Thyroid gland (tissue), 4 donors: ENCODE measurements at regions not wholly inside any gene's neighbourhood (a gene's known extent, or its start where the extent isn't known, plus 50 kb on each side); places are given as distances from the start of the nearest gene placed in this dataset.

ENCODE experiments used
- DNase-seq, 2 donors: peaks; one replicate each; pipeline ENCODE4 v3.0.0-alpha.2; 2019
- H3K27ac ChIP-seq, 3 donors: fragments of 200-600 bp; sonication (generic); 1 replicate in 2 of 3; 2 replicates in 1 of 3; pipeline ENCODE4 v1.5.1; 2016 to 2019; ENCODE audit warnings: mild to moderate bottlenecking in 1 of 3, moderate library complexity in 1 of 3
- H3K27me3 ChIP-seq: fragments of 200-600 bp; sonication (generic); one replicate; pipeline ENCODE4 v1.5.1; 2019
- H3K36me3 ChIP-seq, 2 donors: fragments of 200-600 bp; sonication (generic); one replicate each; pipeline ENCODE4 v1.5.1; 2016 to 2019
- H3K4me1 ChIP-seq, 2 donors: fragments of 200-600 bp; sonication (generic); one replicate each; pipeline ENCODE4 v1.5.1; 2017 to 2019
- H3K4me3 ChIP-seq, 3 donors: fragments of 200-600 bp; sonication (generic); replicated peaks in 1 of 3; 1 replicate in 2 of 3; 2 replicates in 1 of 3; pipeline ENCODE4 v1.5.1; 2016; ENCODE audit warnings: mild to moderate bottlenecking in 1 of 3
- H3K9me3 ChIP-seq: fragments of 200-600 bp; sonication (generic); one replicate; pipeline ENCODE4 v1.5.1; 2017
- POLR2A ChIP-seq, 2 donors: fragments of 450-650 bp; IDR thresholded peaks; one replicate each; pipeline ENCODE4 v1.6.1; 2017; ENCODE audit warnings: antibody characterized with exemption in 2 of 2, mild to moderate bottlenecking in 2 of 2, moderate library complexity in 1 of 2
- WGBS, 2 donors: methylation state at CpG; one replicate each; pipeline ENCODE4 v1.1.5; 2017; 5-methylcytosine and 5-hydroxymethylcytosine counted together
- intact Hi-C: fragments of 100-400 bp; cut with DNase I; formaldehyde crosslinking; loops from one replicate; pipeline ENCODE4 v1.15.1; 2023
- TF ChIP-seq, protein P1 (sequence below), 6 experiments: fragments of 200-600 bp in 3 of 6; fragments of 450-650 bp in 3 of 6; sonication (generic) in 3 of 6; IDR thresholded peaks; one replicate each; pipeline ENCODE4 v1.5.1; 2016 to 2019; ENCODE audit warnings: antibody characterized with exemption in 6 of 6, mild to moderate bottlenecking in 2 of 6, inconsistent platforms in 1 of 6, moderate library complexity in 1 of 6

- H3K9me3 ChIP-seq, result no peaks in the 10 kb centered on the region
- 53 to 63% methylated on average over 2 of the region's 2 CpGs for WGBS, 2 donors
- no peak for TF ChIP-seq POLR2A (IDR thresholded peaks at IDR 0.05)
- TF ChIP-seq, protein P1, sequence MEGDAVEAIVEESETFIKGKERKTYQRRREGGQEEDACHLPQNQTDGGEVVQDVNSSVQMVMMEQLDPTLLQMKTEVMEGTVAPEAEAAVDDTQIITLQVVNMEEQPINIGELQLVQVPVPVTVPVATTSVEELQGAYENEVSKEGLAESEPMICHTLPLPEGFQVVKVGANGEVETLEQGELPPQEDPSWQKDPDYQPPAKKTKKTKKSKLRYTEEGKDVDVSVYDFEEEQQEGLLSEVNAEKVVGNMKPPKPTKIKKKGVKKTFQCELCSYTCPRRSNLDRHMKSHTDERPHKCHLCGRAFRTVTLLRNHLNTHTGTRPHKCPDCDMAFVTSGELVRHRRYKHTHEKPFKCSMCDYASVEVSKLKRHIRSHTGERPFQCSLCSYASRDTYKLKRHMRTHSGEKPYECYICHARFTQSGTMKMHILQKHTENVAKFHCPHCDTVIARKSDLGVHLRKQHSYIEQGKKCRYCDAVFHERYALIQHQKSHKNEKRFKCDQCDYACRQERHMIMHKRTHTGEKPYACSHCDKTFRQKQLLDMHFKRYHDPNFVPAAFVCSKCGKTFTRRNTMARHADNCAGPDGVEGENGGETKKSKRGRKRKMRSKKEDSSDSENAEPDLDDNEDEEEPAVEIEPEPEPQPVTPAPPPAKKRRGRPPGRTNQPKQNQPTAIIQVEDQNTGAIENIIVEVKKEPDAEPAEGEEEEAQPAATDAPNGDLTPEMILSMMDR (IDR thresholded peaks at IDR 0.05), result no peak
- H3K36me3 ChIP-seq, result no peaks in the 10 kb centered on the region
- H3K4me1 ChIP-seq, result no peaks in the 10 kb centered on the region
- no peak overlapping the region for H3K27ac ChIP-seq
- intact Hi-C loops, result no loop called here
- no peaks in the 10 kb centered on the region for H3K27me3 ChIP-seq
- DNase-seq, result no peak
- H3K4me3 ChIP-seq, result no peak overlapping the region
These were observed 810.2 kb upstream of the NUDT12 start for GRCh38 chr5:104372796-104373195.

- no peak overlapping the region for H3K27ac ChIP-seq
- no peak for DNase-seq
- intact Hi-C loops, result no loop called here
- H3K9me3 ChIP-seq, result no peaks in the 10 kb centered on the region
- no peaks in the 10 kb centered on the region for H3K36me3 ChIP-seq
- H3K27me3 ChIP-seq, result no peaks in the 10 kb centered on the region
- WGBS, 2 donors, result 82 to 85% methylated on average over 10 of the region's 10 CpGs
- TF ChIP-seq, protein P1 (IDR thresholded peaks at IDR 0.05), result no peak
- no peak for TF ChIP-seq POLR2A (IDR thresholded peaks at IDR 0.05)
- H3K4me3 ChIP-seq, result no peak overlapping the region
- H3K4me1 ChIP-seq, result no peaks in the 10 kb centered on the region
These were observed 809.8 kb upstream of the NUDT12 start for GRCh38 chr5:104372376-104372775.

- WGBS, 2 donors, result 67 to 71% methylated on average over 1 of the region's 1 CpG
These were observed 807.9 kb upstream of the NUDT12 start for GRCh38 chr5:104370523-104370922.

DNA sequence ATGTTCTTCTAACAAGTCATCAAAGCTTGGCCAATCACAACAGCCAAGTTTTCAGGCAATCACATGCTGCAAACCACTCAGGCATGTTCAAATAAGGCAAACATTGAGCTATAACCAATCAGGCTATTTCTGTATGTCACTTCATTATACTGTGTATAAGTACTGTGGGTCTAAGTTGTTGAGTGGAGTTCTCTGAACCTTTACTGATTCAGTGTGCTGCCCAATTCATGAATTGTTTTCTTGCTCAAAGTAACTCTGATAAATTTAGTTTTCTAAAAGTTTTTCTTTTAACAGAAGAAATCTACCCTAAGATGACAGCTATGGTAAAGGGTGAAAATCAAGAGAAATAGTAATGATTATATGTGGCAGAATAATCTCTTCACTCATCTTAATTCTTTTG, 805.4 kb upstream of the NUDT12 start:
- Histone ChIP-seq H3K4me1 (no peaks in the 10 kb centered on the region), H3K9me3 (no peaks in the 10 kb centered on the region), H3K27me3 (no peaks in the 10 kb centered on the region), H3K36me3 (no peaks in the 10 kb centered on the region), H3K27ac (no peak overlapping the region), H3K4me3 (no peak overlapping the region)
- TF ChIP-seq, protein P1 (IDR thresholded peaks at IDR 0.05), result no peak
- TF ChIP-seq POLR2A (IDR thresholded peaks at IDR 0.05), result no peak
- no peak for DNase-seq
- intact Hi-C loops, result no loop called here

More at GRCh38 chr5:104370523-104370922, 807.9 kb upstream of the NUDT12 start:
- intact Hi-C loops, result no loop called here
- Histone ChIP-seq H3K4me3 (no peak overlapping the region), H3K36me3 (no peaks in the 10 kb centered on the region), H3K27ac (no peak overlapping the region), H3K4me1 (no peaks in the 10 kb centered on the region), H3K9me3 (no peaks in the 10 kb centered on the region), H3K27me3 (no peaks in the 10 kb centered on the region)
- TF ChIP-seq POLR2A (IDR thresholded peaks at IDR 0.05), result no peak
- TF ChIP-seq, protein P1 (IDR thresholded peaks at IDR 0.05), result no peak
- DNase-seq, result no peak

DNA sequence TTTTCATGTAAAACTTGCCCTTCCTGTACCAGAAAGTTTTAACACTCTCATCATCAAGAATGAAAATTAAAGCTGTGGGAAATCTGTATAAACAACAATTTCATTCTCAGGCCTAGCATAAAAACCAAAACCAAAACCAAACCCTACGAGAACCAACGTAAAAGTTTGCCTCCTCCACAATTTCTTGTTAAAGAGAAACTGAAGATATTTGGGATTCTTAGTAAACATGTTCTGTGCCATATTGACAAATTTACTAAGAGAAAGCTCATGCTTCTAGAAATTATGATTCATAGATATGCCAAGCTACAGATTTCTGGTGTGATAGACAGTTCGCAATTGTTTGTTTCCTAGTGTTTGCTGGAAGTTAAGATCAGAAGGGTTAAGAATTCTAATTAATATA, 801.0 kb upstream of the NUDT12 start:
- Histone ChIP-seq H3K4me3 (no peak overlapping the region), H3K27me3 (no peaks in the 10 kb centered on the region)
- intact Hi-C loops, result no loop called here

More for the DNA sequence above, 801.0 kb upstream of the NUDT12 start:
- WGBS, 2 donors, result 85 to 86% methylated on average over 3 of the region's 3 CpGs
- no peak overlapping the region for H3K27ac ChIP-seq
- TF ChIP-seq, protein P1 (IDR thresholded peaks at IDR 0.05), result no peak
- no peaks in the 10 kb centered on the region for H3K36me3 ChIP-seq
- no peak for DNase-seq
- H3K9me3 ChIP-seq, result no peaks in the 10 kb centered on the region
- H3K4me1 ChIP-seq, result no peaks in the 10 kb centered on the region
